Stimulated activated naive CD8-positive, alpha-beta T cell treated with anti-CD3 and anti-CD28 coated beads, Interleukin-15, Interleukin-2, amounts not matched to agents 100 ng/mL and 50 ng/mL, for 24 hours (primary cell): ENCODE measurements at regions not wholly inside any gene's neighbourhood (a gene's known extent, or its start where the extent isn't known, plus 50 kb on each side); places are given as distances from the start of the nearest gene placed in this dataset.
"Not testable (repeated sequence)": the region's sequence is repeated elsewhere in the genome, so short reads cannot be mapped to it uniquely, and the experiment has no call there.

Experiments used
- H3K27ac Mint-ChIP-seq: one replicate; pipeline ENCODE4 v1.8.0; 2021; ENCODE audit warnings: mild to moderate bottlenecking, mixed read lengths
- H3K27me3 Mint-ChIP-seq: one replicate; pipeline ENCODE4 v1.8.0; 2021; ENCODE audit warnings: mixed read lengths
- H3K36me3 Mint-ChIP-seq: one replicate; pipeline ENCODE4 v1.8.0; 2021; ENCODE audit warnings: low read depth, mixed read lengths
- H3K4me1 Mint-ChIP-seq: one replicate; pipeline ENCODE4 v1.8.0; 2021; ENCODE audit warnings: low read depth, mixed read lengths
- H3K4me3 Mint-ChIP-seq: one replicate; pipeline ENCODE4 v1.8.0; 2021; ENCODE audit warnings: mild to moderate bottlenecking, mixed read lengths
- H3K9me3 Mint-ChIP-seq: one replicate; pipeline ENCODE4 v1.8.0; 2021; ENCODE audit warnings: mixed read lengths

DNA sequence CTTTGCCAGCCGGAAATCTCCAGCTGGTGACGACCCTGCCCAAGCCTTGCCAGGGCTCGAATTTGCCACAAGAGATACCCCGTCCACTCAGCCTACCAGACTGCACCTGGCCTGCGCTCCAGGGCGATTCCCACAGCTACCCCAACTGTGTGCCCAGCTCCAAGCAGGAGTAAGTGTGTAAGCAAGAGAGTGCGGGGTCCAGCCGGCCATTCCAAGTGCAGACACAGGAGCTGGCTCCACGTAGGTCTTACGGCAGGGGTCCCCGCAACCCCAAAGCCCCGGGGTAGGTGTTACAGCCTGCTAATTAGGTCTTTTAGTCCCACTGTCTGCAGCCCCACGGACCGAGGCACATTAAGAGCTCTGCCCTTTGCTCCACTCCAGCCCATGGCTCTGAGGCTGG lies 1305.2 kb downstream of the ARAP2 start:
- Mint-ChIP-seq H3K27me3 (no peaks in the 10 kb centered on the region), H3K36me3 (no peaks in the 10 kb centered on the region), H3K9me3 (no peaks in the 10 kb centered on the region), H3K4me3 (no peak overlapping the region), H3K4me1 (no peaks in the 10 kb centered on the region), H3K27ac (no peak overlapping the region)

DNA sequence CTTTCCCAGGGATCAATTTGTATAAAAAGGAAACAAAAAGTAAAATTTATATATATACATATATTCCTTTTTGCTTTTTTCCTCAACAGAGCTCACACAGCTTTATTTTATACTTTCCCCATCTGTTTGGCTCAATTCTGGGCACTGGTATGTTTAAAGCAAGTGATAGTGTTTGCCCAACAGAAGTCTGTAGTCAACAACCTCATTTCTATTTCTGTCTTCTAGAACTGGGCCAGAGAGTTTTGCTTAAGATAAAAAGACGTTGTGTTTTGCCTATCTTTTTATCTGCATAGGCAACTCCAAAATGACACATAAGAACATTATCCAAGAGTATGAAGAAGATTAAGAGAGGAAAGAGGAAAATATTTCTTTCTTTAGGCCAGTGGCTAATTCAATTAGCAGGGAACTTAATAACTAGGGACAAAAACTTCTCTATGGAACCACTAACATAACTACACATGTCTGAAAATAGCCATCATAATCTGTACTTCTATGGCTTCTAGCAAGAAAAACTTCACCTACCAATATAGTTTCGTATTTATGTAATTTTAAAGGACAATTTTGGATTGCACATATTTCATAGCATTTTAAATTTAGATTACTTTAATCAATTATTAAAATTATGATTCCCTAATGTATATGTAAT lies 1300.5 kb downstream of the ARAP2 start:
- H3K9me3 Mint-ChIP-seq, result peaks cover 9% of the 10 kb centered on the region
- no peaks in the 10 kb centered on the region for H3K27me3 Mint-ChIP-seq
- no peak overlapping the region for H3K4me3 Mint-ChIP-seq
- no peaks in the 10 kb centered on the region for H3K36me3 Mint-ChIP-seq
- no peak overlapping the region for H3K27ac Mint-ChIP-seq
- H3K4me1 Mint-ChIP-seq, result no peaks in the 10 kb centered on the region

DNA sequence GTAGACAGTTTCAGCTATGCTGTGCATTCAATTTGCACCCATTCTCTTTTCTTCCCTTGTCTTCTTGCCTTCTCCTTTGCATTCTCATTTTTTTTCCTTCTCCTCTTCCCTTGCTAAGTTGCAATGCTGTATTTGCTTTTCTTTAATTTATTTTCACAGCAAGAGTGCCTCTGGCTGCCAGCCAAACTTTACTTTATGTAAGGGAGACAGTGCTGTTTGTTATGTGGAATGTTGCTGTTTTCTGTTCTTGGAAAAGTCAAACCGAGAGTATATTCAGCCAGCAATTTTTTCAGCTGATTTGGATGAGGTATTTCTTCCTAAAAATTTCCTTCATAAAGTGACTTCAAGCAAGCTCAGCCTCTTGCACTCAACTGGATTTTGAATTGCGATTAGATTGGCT lies 1293.4 kb downstream of the ARAP2 start:
- Mint-ChIP-seq H3K4me1 (no peaks in the 10 kb centered on the region), H3K27ac (no peak overlapping the region), H3K27me3 (no peaks in the 10 kb centered on the region), H3K4me3 (no peak overlapping the region), H3K36me3 (no peaks in the 10 kb centered on the region), H3K9me3 (no peaks in the 10 kb centered on the region)

DNA sequence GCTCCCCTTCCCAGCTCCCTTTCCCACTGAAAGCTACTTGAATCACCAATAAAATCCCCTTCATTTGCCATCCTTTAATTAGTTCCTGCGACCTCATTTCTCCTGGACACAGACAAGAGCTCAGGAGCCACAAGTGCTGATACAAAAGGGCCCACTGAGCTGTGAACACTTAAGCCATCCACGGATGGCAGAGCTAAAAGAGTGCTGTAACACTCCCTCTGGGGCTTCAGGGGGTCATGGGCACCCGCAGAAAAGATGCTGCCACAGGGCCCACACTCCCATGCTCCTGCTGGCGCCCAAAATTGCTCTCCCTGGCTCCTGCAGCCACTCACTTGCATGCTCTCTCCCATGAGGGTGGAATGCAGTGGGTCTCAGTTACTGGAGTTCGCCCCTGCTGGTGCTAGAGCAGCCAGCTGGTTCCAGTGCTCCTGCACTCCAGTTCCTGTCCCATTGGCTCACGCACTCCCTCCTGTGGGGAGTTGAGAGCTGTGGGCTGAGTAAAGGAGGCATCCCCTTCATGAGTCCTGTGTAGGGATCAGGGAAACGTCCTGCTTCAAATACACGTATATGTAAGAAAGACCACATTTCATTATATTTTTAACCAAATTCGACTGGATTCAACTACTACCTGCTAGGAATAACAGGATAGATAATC lies 1291.0 kb downstream of the ARAP2 start:
- no peaks in the 10 kb centered on the region for H3K36me3 Mint-ChIP-seq

DNA sequence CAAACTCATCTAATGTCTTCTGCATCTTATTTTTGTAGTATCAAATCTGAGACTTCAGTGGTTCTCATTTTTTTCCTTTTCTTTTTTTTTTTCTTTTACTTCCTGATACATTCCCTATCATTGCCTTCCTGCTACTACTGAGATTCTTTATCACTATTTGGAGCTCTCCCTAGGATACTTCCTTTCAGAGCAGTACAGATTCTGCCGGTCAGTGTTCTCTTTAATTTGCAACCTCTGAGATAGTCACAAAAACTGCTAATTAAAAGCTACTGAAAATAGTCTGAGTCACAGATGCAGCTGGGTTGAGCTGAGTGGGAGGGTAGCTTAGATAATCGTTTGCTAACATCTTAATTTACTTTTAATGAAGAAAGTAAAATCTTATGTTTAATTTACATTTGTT lies 1279.7 kb downstream of the ARAP2 start:
- H3K4me1 Mint-ChIP-seq, result no peaks in the 10 kb centered on the region
- no peaks in the 10 kb centered on the region for H3K27me3 Mint-ChIP-seq
- H3K27ac Mint-ChIP-seq, result no peak overlapping the region
- no peak overlapping the region for H3K4me3 Mint-ChIP-seq
- H3K36me3 Mint-ChIP-seq, result no peaks in the 10 kb centered on the region
- H3K9me3 Mint-ChIP-seq, result peaks cover 5% of the 10 kb centered on the region

More for the DNA sequence above, 1291.0 kb downstream of the ARAP2 start:
- no peak overlapping the region for H3K27ac Mint-ChIP-seq
- no peaks in the 10 kb centered on the region for H3K27me3 Mint-ChIP-seq
- H3K4me3 Mint-ChIP-seq, result no peak overlapping the region
- H3K4me1 Mint-ChIP-seq, result no peaks in the 10 kb centered on the region
- H3K9me3 Mint-ChIP-seq, result no peaks in the 10 kb centered on the region

DNA sequence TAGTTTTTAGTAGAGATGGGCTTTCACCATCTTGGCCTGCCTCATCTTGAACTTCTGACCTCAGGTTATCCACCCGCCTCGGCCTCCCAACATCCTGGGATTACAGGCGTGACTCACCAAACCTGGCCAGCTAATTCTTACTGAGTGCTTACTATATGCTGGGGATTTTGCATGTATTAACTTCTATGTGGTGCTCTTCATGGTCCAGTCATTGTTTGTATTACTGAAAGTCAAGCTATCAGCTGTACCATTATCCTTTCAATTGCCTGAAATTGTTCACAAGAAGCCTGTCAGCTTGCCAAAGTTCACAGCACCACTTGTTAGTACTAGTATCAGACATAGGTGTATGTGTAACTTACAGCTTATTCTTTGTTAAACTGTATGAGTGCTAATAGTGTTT lies 1272.1 kb downstream of the ARAP2 start:
- Mint-ChIP-seq H3K9me3 (no peaks in the 10 kb centered on the region), H3K36me3 (no peaks in the 10 kb centered on the region), H3K27ac (no peak overlapping the region), H3K4me1 (no peaks in the 10 kb centered on the region), H3K4me3 (no peak overlapping the region), H3K27me3 (no peaks in the 10 kb centered on the region)

DNA sequence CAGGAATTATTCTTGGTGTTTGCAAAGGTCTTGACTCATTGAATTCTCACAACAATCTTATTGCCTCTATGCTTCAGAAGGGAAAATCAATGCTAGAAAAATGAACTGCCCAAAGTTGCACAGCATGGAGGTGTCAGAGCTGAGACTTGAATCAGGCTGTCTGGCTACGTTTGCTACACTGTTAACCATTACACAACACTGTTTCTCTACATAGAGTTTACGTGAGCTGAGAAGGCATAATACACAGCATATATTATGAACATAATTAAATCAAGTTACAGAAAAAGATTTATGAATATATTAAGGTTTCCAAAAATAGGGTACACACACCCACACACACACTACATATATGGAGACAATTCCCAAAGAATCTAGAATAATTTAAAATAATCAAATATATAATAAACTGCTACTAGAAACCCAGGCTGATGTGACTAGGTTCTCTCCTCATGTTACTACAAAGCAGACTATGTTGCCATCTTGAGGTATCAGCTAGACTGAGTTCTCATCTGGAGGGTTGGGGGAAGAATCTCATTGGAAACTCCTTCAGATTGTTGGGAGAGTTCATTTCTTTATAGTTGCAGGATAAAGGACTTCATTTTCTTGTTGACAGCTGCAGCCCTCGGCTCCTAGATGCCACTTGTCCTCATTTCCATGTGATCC lies 1270.5 kb downstream of the ARAP2 start:
- Mint-ChIP-seq H3K27ac (no peak overlapping the region), H3K36me3 (no peaks in the 10 kb centered on the region), H3K27me3 (no peaks in the 10 kb centered on the region), H3K9me3 (peaks cover 3% of the 10 kb centered on the region), H3K4me1 (no peaks in the 10 kb centered on the region), H3K4me3 (no peak overlapping the region)

DNA sequence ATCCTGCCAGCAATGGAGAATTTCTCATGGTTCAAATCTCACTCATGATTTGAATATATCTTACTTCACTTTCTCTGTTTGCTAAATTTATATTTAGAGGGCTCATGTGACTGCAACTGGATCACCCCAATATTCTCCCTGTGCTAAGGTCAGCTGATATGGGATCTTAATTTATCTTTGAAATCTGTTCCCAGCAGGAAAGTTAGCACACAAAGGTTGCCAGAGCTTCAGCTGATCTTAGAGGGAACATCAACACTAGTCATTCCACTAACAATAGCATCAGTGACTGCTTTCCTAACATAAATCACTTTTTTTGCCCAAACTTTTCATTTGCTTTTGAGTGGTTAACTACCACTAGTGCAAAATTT lies 1270.0 kb downstream of the ARAP2 start:
- Mint-ChIP-seq H3K36me3 (no peaks in the 10 kb centered on the region), H3K27me3 (no peaks in the 10 kb centered on the region), H3K4me3 (no peak overlapping the region), H3K27ac (no peak overlapping the region), H3K4me1 (no peaks in the 10 kb centered on the region), H3K9me3 (peaks cover 3% of the 10 kb centered on the region)

DNA sequence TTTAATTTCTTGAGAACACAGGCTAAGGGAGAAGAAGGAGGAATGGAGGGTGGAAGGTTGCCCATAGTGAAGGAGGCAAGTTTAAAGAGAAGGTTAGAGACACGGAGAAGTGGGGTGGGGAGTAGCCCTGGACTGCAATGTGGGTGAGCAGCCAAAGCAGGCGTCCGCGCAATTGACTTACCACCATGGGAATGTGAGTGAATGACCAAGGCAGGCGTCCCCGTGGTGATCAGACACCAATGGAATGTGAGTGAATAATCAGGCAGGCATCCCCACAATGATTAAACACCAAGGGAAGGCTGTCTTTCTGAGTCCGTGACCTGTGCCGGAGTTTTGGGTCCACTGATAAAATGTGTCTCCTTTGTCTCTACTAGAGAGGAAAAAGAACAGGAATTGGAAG lies 1223.1 kb downstream of the ARAP2 start:
- H3K27me3 Mint-ChIP-seq, H3K4me3 Mint-ChIP-seq, H3K36me3 Mint-ChIP-seq, H3K27ac Mint-ChIP-seq, H3K4me1 Mint-ChIP-seq: not testable (repeated sequence)
- peaks cover 16% of the 10 kb centered on the region for H3K9me3 Mint-ChIP-seq

DNA sequence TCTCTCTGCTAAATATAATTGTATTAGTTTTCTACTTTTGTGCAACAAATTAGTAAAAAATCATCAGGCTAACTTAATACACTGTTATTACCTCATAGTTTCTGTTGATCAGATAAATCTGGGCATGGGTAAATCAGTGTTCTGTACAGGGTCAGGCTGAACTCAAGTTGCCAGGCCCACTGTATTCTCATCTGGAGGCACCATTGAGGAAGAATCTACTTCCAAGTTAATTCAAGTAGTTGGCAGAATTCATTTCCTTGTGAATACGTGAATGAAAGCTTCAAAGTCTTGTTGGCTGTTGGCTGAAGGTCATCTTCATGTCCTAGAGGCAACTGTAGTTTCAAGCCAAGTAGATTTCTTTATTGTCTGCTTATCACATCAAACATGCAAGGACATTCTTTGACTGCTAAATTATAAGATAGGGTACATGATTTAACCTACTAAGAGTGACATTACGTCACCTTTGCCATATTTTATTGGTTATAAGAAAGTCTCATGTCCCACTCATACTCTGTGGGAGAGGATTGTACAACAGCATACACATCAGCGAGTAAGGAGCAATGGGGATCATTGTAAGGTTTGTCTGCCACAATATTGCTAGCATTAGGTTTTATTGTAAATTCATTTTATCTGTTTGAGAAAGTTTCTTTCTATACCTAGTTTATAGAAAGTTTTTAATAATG lies 1219.0 kb downstream of the ARAP2 start:
- Mint-ChIP-seq H3K27me3 (no peaks in the 10 kb centered on the region), H3K4me1 (no peaks in the 10 kb centered on the region), H3K27ac (no peak overlapping the region)

DNA sequence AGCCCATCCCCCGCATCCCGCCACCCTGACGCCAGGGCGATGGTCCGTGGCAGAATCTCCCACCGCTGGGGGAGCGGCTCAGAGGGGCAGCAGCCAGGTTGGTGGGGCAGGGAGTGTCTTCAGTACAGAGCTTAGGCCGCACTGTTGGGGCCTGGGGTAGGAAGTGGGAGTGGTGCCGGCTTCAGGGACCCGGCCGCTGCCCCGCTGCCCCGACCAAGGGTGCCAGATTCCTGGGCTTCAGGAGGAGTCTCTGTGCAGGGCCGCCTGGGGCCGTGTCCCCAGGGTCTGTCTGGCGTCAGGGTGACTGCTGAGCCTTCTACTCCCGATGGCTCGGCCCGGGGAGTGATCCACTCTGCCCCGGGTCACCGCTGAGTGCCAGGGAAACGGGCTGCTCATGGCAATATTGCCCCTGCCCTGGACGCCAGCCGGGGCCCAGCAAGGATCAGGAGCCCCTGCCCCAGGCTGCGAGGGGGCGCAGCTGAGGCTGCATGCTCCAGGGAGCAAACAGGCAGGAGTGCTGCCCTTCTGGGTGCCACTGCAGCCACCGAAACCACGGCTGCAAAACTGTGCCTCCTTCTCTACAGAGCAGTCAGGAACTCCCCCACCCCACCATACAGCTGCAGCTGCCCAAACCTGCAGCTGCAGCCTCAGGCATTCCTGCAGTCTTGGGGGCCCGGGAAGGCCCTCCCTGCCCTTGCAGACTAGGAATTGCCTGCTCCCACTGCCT lies 1206.1 kb downstream of the ARAP2 start:
- no peak overlapping the region for H3K4me3 Mint-ChIP-seq
- H3K36me3 Mint-ChIP-seq, result no peaks in the 10 kb centered on the region
- H3K27me3 Mint-ChIP-seq, result no peaks in the 10 kb centered on the region
- H3K27ac Mint-ChIP-seq, result no peak overlapping the region
- peaks cover 6% of the 10 kb centered on the region for H3K9me3 Mint-ChIP-seq
- no peaks in the 10 kb centered on the region for H3K4me1 Mint-ChIP-seq

More for the DNA sequence above, 1219.0 kb downstream of the ARAP2 start:
- Mint-ChIP-seq H3K4me3 (no peak overlapping the region), H3K9me3 (peaks cover 11% of the 10 kb centered on the region), H3K36me3 (no peaks in the 10 kb centered on the region)

DNA sequence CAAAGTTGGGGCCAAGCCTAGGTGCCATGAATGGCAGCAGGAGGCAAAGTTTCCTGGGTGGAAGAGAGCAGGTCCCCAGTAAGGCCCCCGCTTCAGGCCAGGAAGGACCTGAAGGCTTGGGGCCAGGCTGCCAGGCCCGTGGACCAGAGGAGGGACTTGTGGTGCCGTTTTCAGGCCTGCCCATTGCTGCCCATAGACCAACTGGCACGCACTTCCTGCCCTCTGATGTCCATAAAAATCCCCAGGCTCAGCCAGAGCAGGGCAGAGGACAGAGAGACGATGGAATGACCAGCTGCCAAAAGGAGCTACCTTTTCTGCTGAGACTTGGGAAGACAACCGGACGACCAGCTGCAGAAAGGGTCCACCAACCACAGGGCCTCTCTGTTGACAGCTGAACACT lies 1205.5 kb downstream of the ARAP2 start:
- no peaks in the 10 kb centered on the region for H3K27me3 Mint-ChIP-seq
- no peak overlapping the region for H3K4me3 Mint-ChIP-seq
- H3K4me1 Mint-ChIP-seq, result no peaks in the 10 kb centered on the region
- H3K9me3 Mint-ChIP-seq, result peaks cover 6% of the 10 kb centered on the region
- H3K27ac Mint-ChIP-seq, result no peak overlapping the region
- H3K36me3 Mint-ChIP-seq, result no peaks in the 10 kb centered on the region

DNA sequence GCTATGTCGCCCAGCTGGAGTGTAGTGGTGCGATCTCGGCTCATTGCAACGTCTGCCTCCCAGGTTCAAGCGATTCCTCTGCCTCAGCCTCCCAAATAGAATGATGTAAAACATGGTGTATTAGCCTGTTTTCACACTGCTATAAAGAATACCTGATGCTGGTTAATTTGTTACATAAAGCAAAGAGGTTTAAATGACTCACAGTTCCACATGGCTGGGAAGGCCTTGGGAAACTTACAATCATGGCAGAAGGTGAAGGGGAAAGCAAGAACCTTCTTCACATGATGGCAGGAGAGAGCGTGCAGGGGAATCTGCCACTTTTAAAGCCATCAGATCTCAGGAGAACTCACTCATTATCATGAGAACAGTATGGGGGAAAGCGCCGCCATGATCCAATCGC lies 1191.8 kb downstream of the ARAP2 start:
- Mint-ChIP-seq H3K4me3 (no peak overlapping the region), H3K4me1 (no peaks in the 10 kb centered on the region), H3K36me3 (no peaks in the 10 kb centered on the region), H3K9me3 (no peaks in the 10 kb centered on the region), H3K27ac (no peak overlapping the region), H3K27me3 (no peaks in the 10 kb centered on the region)

DNA sequence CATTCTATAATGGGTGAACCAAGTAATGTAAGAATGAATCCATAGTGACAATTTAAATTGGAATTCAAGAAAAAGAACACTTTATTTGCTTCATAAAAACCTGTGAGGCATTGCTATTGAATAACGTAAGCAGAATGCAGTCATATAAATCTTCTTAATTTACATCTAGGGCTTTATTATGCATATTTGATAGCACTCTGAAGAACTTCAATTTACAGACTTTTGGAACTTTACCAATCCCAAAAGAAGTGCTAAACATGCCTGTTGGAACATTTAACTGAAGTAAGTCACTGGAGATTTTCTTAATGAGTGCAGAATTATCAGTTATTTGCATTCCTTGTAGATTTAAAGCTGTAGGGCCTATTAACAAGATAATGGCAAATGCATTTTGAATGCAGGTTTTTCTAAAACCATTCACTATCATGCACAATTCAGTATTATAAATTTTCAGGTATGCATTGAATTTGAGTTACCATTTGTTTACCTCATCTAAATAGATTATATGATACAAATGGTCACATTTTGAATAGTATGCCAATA lies 1181.2 kb downstream of the ARAP2 start:
- no peak overlapping the region for H3K27ac Mint-ChIP-seq
- H3K9me3 Mint-ChIP-seq, result no peaks in the 10 kb centered on the region
- no peaks in the 10 kb centered on the region for H3K4me1 Mint-ChIP-seq
- no peaks in the 10 kb centered on the region for H3K36me3 Mint-ChIP-seq
- no peak overlapping the region for H3K4me3 Mint-ChIP-seq
- no peaks in the 10 kb centered on the region for H3K27me3 Mint-ChIP-seq
